Daoy (cell line): ENCODE measurements at regions not wholly inside any gene's neighbourhood (a gene's known extent, or its start where the extent isn't known, plus 50 kb on each side); places are given as distances from the start of the nearest gene placed in this dataset.
"Not testable (repeated sequence)": the region's sequence is repeated elsewhere in the genome, so short reads cannot be mapped to it uniquely, and the experiment has no call there.

ENCODE experiments used
- DNase-seq: peaks from one replicate; pipeline ENCODE4 v3.0.0-alpha.2; 2015; ENCODE audit warnings: low read depth

GRCh38 chr4:170198747-170199146 is 109.0 kb upstream of the AADAT start:
- no peak for DNase-seq

- not testable (repeated sequence) for DNase-seq
These were observed 105.0 kb upstream of the AADAT start for GRCh38 chr4:170194794-170195193.

- DNase-seq, result no peak
These were observed 103.7 kb upstream of the AADAT start for GRCh38 chr4:170193496-170193895.

- no peak for DNase-seq
These were observed 100.5 kb upstream of the AADAT start for GRCh38 chr4:170190265-170190664.

GRCh38 chr4:170170861-170171260 is 81.1 kb upstream of the AADAT start:
- no peak for DNase-seq

GRCh38 chr4:170169699-170170098 is 79.9 kb upstream of the AADAT start:
- no peak for DNase-seq

- DNase-seq, result no peak
These were observed 77.9 kb upstream of the AADAT start for GRCh38 chr4:170167678-170168077.

GRCh38 chr4:170166193-170166592 is 76.4 kb upstream of the AADAT start:
- not testable (repeated sequence) for DNase-seq

- no peak for DNase-seq
These were observed 72.7 kb upstream of the AADAT start for GRCh38 chr4:170162416-170162815.

- no peak for DNase-seq
These were observed 67.9 kb upstream of the AADAT start for GRCh38 chr4:170157670-170158069.

GRCh38 chr4:170145120-170145519 is 55.4 kb upstream of the AADAT start:
- DNase-seq, result no peak

- DNase-seq, result peak; percentile 2
These were observed 50.0 kb upstream of the AADAT start for GRCh38 chr4:170139764-170140163.
